Liver (tissue), 3 donors: ENCODE measurements at regions not wholly inside any gene's neighbourhood (a gene's known extent, or its start where the extent isn't known, plus 50 kb on each side); places are given as distances from the start of the nearest gene placed in this dataset.

ENCODE experiments used
- ATF3 ChIP-seq: IDR thresholded peaks from 2 replicates; pipeline ENCODE4 v1.6.1; 2016; ENCODE audit warnings: antibody characterized with exemption
- CTCF ChIP-seq: fragments of 150-350 bp; IDR thresholded peaks from 2 replicates; pipeline ENCODE4 v1.5.1; 2017; ENCODE audit warnings: improper control_type of control experiment, low read depth, low read length; ENCODE audit not compliant: missing input control
- GABPA ChIP-seq, 2 donors: IDR thresholded peaks in 1 of 2; conservative IDR thresholded peaks in 1 of 2; 2 replicates each; pipeline ENCODE4 v1.6.1; 2016; ENCODE audit warnings: antibody characterized with exemption in 2 of 2, mild to moderate bottlenecking in 1 of 2, moderate library complexity in 1 of 2
- HNF4G ChIP-seq: IDR thresholded peaks from 2 replicates; pipeline ENCODE4 v1.6.1; 2016; ENCODE audit warnings: antibody characterized with exemption
- JUND ChIP-seq, 2 donors: IDR thresholded peaks; 2 replicates each; pipeline ENCODE4 v1.6.1; 2016; ENCODE audit warnings: antibody characterized with exemption in 2 of 2
- MAX ChIP-seq: IDR thresholded peaks from 2 replicates; pipeline ENCODE4 v1.6.1; 2016; ENCODE audit warnings: antibody characterized with exemption
- RAD21 ChIP-seq, 2 donors: IDR thresholded peaks; 2 replicates each; pipeline ENCODE4 v1.6.1; 2016; ENCODE audit warnings: antibody characterized with exemption in 2 of 2, mild to moderate bottlenecking in 2 of 2
- REST ChIP-seq: IDR thresholded peaks from 2 replicates; pipeline ENCODE4 v1.6.1; 2016; ENCODE audit warnings: antibody characterized with exemption, mild to moderate bottlenecking
- SP1 ChIP-seq: IDR thresholded peaks from 2 replicates; pipeline ENCODE4 v1.6.1; 2018; ENCODE audit warnings: antibody characterized with exemption, mild to moderate bottlenecking
- TAF1 ChIP-seq: conservative IDR thresholded peaks from 2 replicates; pipeline ENCODE4 v1.6.1; 2016; ENCODE audit warnings: antibody characterized with exemption, mild to moderate bottlenecking
- YY1 ChIP-seq: IDR thresholded peaks from 2 replicates; pipeline ENCODE4 v1.6.1; 2016; ENCODE audit warnings: antibody characterized with exemption, mild to moderate bottlenecking
- donor health status: healthy.
- donor health status: healthy.

GRCh38 chr3:31461426-31461825 is 71.3 kb upstream of the STT3B start:
- TF ChIP-seq MAX, result no peak
- no peak for TF ChIP-seq JUND (IDR thresholded peaks at IDR 0.05)
- no peak for TF ChIP-seq CTCF
- TF ChIP-seq SP1, result no peak
- TF ChIP-seq GABPA (IDR thresholded peaks at IDR 0.05 in 1 of 2, conservative IDR thresholded peaks at IDR 0.05 in 1 of 2), result no peak
- no peak for TF ChIP-seq TAF1
- TF ChIP-seq RAD21 (IDR thresholded peaks at IDR 0.05), result no peak
- TF ChIP-seq ATF3, result no peak
- TF ChIP-seq HNF4G, result no peak
- no peak for TF ChIP-seq REST
- no peak for TF ChIP-seq YY1
